ENCODE measurements at regions not wholly inside any gene's neighbourhood (a gene's known extent, or its start where the extent isn't known, plus 50 kb on each side); places are given as distances from the start of the nearest gene placed in this dataset.
A peak's percentile ranks its signal among the peaks of the same experiment; 100 is the strongest.

DNA sequence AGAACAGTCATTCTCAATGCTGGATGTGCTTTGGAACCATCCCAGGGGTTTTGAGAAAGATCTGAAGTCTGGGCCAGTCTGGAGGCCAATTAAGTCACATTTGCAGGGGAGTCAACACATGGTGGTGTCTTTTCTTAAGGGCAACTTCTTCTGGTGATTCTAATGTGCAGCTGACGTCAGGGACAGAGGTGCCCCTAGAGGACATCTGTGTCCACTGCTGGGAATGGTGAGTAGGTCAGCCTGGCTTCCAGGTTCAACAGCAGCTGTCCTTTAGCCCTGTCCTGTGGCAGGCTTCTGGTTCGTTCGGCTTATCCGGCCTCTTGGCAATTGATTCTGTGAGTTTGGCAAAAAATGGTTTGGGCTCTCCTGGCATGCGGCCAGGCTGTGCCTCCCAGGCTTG lies 269.7 kb upstream of the HABP2 start:
- no peak for DNase-seq (ENCODE audit: missing footprints)
- intact Hi-C loops (cut with DNase I) = no loop called here
- ATAC-seq = no peak

DNA sequence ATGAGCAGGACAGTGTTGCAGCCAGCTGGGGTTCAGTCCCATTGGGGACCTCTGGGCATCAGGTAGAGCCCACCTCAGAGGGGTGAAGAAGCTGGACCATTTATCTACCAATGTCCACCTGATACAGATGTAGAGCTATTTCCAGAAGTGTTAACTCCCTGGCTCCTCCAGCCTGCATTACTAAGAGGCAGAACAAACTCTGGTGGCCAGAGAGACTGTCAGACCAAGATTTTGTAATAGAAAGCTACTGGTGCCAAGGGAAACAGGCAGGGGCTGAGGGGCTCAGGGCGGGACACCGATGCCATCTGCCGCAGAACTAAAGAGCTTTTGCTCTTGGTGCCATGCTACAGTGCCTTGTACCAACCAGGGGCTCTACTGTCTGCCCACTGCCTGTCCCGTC lies 268.2 kb upstream of the HABP2 start:
- no peak for ATAC-seq

GRCh38 chr10:113285305-113285704 lies 267.5 kb upstream of the HABP2 start:
- intact Hi-C loops (cut with DNase I) = no loop called here
- ATAC-seq (no peak), DNase-seq (ENCODE audit: missing footprints) (no peak)

More for the DNA sequence above, 268.2 kb upstream of the HABP2 start:
- intact Hi-C loops (cut with DNase I) = no loop called here
- no peak for DNase-seq (ENCODE audit: missing footprints)

DNA sequence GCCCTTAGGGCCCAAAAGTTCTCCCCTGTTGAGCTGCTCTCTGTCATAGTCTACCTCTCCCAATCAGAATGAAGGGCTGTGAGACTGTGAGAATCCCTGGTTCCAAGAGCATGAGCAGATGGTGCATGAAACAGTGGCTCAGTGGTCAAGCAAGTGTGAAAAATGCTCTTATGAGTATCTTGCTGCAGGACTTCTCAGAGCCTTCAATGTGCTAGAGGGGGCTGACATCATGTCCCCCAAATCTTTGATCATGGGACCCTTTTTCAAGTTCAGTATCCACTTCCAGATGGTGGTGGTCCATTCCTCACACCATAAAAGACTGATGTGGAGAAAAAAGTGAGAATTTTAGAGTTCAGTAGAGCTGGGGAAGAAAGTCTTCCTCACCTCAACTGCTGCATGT lies 265.3 kb upstream of the HABP2 start:
- ATAC-seq (no peak), DNase-seq (ENCODE audit: missing footprints) (no peak)
- intact Hi-C loops (cut with DNase I) = no loop called here

DNA sequence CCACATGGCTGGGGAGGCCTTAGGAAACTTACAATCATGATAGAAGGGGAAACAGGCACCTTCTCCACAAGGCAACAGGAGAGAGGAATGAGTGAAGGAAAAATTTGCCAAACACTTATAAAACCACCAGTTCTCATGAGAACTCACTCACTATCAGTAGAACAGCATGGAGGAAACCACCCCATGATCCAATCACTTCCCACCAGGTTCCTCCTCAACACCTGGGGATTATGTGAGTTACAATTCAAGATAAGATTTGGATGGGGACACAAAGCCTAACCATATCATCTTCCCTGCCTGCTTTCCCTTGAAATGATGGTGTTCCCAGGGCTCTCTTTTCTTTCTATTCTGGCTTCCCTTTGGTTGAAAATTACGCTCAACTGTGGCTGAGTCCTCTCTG lies 262.7 kb upstream of the HABP2 start:
- ATAC-seq (no peak), DNase-seq (ENCODE audit: missing footprints) (no peak)
- intact Hi-C loops (cut with DNase I) = no loop called here

DNA sequence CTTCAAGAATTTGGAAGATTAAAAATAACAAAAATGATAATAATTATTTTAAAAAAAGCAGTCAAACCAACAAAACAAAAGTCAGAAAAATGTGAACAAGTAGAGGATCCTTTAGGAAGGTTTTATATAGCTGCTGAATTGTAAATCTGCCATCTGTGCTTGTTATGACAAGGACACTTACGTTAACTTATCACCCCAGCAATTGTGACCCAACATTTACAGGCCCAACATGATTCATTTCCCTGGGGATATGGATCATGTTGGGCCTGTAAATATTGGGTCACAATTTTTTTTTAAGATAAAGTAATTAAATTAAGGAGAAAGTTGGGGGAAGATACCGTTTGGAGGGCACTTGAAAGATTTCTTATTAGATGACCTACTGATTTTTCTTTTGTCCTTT lies 261.4 kb upstream of the HABP2 start:
- DNase-seq (ENCODE audit: missing footprints) (no peak), ATAC-seq (no peak)
- intact Hi-C loops (cut with DNase I) = no loop called here

DNA sequence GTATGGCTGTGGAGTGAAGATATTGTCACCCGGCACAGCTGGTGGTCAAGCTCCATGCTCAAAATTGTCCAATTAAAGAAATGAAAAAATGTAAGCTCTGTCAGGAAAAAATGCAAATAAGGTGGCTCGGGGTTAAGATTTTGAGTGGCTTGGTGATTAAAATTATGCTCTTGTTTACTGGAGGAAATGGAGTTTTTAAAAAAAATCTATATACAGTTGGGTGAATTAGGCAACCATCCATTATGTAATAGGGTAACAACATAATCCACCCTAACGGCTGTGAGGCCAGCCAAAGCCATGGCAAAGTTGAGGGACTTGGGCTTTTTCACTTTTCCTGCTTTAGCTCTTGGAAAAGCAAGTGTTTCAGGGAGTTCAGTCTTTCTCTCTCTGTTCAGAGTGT lies 260.8 kb upstream of the HABP2 start:
- intact Hi-C loops (cut with DNase I) = no loop called here
- no peak for DNase-seq (ENCODE audit: missing footprints)
- ATAC-seq = no peak

- intact Hi-C loops (cut with DNase I) = no loop called here
- DNase-seq (ENCODE audit: missing footprints) (no peak), ATAC-seq (no peak)
Measured at GRCh38 chr10:113292743-113293142, 260.1 kb upstream of the HABP2 start.

DNA sequence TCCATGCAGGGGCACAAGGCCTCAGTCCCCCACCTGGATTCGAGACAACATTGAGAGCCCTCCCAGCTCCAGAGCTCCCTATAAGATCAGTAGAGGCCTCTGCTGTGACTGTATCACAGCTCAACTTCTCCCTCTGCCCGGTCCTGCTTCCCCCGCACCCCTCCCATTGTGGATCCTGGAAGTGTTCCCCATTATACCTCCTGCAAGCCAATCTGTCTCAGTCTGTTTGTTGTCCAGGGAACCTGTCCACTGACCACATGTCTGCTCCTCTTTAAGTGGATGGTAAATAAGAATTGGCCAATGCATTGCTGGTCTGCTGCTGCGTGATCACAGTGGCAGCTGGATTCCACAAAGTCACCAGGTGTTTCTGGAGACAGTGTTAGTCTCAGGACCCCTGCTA lies 259.7 kb upstream of the HABP2 start:
- intact Hi-C loops (cut with DNase I) = no loop called here
- DNase-seq (ENCODE audit: missing footprints) (no peak), ATAC-seq (no peak)

DNA sequence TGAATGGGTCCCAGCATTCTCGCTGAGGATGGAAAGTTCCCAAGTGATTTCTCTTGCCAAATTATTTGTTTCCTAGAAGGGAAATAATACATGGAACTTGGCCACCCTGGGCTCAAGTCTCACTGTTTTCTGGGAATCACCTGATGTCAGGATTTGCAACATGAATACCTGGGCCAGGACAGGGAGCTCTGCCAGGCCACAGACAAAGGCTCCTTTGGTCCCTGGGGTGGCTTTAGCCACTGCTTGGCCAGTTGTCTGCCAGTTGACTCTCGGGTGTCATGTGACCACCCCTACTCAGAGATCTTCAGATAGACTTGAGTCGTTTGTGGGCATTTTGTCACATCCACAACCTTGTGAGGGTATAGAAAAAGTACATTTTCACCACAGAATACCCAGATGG lies 258.0 kb upstream of the HABP2 start:
- no peak for ATAC-seq
- no peak for DNase-seq (ENCODE audit: missing footprints)
- intact Hi-C loops (cut with DNase I) = no loop called here

GRCh38 chr10:113297226-113297625 lies 255.6 kb upstream of the HABP2 start:
- no peak for ATAC-seq
- DNase-seq (ENCODE audit: missing footprints) = no peak
- intact Hi-C loops (cut with DNase I) = no loop called here

- DNase-seq (ENCODE audit: missing footprints) (no peak), ATAC-seq (no peak)
- intact Hi-C loops (cut with DNase I) = no loop called here
Measured at GRCh38 chr10:113298616-113299015, 254.2 kb upstream of the HABP2 start.

GRCh38 chr10:113300201-113300600 lies 252.7 kb upstream of the HABP2 start:
- ATAC-seq (no peak), DNase-seq (ENCODE audit: missing footprints) (no peak)
- intact Hi-C loops (cut with DNase I) = no loop called here

- intact Hi-C loops (cut with DNase I) = no loop called here
- no peak for DNase-seq (ENCODE audit: missing footprints)
- no peak for ATAC-seq
Measured at GRCh38 chr10:113300617-113301016, 252.2 kb upstream of the HABP2 start.

DNA sequence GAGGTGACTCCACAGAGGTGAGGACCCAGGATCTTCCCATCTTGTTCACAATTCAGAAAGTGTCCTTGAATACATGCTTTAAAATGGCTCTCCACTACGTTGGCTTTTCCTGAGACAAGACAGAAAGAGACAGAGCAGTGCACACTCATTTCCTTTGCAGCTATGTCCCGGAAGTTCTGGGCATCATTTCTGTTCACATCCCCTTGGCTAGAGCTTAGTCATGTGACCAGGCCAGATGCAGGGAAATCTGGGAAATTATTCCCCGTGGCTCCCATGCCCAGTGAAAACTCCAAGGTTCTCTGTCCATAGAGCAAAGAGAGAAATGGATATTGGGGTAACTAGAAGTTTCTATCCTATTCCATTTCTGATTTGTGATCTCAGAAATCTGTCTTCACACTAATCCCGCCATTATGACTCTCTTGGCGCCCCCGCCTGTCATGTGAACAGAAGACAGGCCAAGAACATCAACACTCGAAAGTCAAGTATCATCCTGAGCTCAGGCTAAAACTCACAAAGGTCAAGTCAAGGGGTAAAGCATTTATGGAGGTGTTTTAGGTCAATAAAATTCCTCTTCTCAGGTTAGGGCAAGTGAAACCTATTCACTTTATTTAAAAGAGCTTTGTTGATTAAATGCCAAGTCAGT lies 251.4 kb upstream of the HABP2 start:
- no peak for ATAC-seq
- intact Hi-C loops (cut with DNase I) = no loop called here
- DNase-seq (ENCODE audit: missing footprints) = no peak

GRCh38 chr10:113302062-113302461 lies 250.8 kb upstream of the HABP2 start:
- ATAC-seq = no peak
- intact Hi-C loops (cut with DNase I) = no loop called here
- DNase-seq (ENCODE audit: missing footprints) = no peak

- ATAC-seq = no peak
- DNase-seq (ENCODE audit: missing footprints) = no peak
- intact Hi-C loops (cut with DNase I) = no loop called here
Measured at GRCh38 chr10:113303544-113304146, 249.2 kb upstream of the HABP2 start.

DNA sequence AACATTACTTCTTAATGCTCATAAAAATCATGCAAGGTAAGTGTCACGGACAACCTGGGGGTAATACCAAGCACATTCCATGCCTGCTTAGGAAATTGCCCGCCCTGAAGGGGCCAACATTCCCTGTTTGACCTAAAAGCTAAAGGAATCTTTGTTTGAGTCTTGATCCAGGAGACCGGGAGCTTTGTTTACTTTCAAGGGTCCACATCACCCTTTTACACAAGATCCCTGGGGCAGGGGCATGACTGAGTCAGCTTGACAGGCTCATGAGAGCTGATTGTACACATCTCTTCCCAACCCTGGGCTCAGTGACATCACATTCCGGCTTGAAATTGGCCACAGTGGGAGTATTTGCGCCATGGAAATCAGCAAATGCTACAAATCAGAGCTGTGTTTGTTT lies 248.1 kb upstream of the HABP2 start:
- DNase-seq (ENCODE audit: missing footprints) = no peak
- intact Hi-C loops (cut with DNase I) = no loop called here
- ATAC-seq = no peak

- intact Hi-C loops (cut with DNase I) = no loop called here
- ATAC-seq (peak; percentile 13), DNase-seq (ENCODE audit: missing footprints) (no peak)
Measured at GRCh38 chr10:113305871-113306270, 247.0 kb upstream of the HABP2 start.

DNA sequence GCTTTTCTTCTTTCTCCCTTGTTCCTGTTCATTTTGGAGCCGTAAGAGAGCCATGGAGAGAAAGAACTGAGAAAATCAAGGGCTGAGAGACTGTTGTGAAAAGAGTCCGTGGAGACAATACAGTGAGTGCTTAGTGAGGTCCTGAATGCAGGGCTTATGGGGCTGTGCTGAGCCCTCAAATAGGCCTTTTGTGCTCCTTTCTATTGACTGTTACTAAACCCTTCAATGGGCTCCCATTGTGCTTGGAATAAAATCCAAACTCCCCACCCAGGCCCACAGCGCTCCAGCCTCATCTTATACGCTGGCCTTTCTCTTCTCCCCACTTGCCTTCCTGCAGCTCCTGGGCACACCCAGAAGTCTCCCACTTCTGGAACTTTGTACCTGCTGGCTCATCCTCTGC lies 243.1 kb upstream of the HABP2 start:
- intact Hi-C loops (cut with DNase I) = no loop called here
- ATAC-seq (no peak), DNase-seq (ENCODE audit: missing footprints) (no peak)

DNA sequence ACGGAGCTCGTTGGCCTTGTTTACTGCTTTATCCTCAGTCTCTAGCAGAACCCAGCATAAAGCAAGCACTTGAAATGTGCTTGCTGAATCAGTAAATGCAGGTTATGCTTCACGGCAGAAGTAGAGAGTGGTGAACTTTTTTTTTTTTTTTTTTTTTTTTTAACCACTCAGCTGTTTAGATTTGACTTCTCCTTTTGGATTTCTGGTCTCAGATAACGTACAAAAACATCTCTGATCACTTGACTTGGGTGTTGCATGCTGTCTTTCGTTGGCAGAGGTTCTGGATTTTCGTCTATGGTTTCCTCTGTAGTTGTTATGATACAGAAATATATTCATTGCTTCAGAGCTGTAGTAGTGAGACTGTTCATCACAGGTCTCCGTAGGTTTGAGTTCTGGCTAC lies 242.5 kb upstream of the HABP2 start:
- intact Hi-C loops (cut with DNase I) = no loop called here
- no peak for DNase-seq (ENCODE audit: missing footprints)
- ATAC-seq = no peak

Data from Right ventricle myocardium inferior (tissue), 1 donor.